GM12874 (cell line): ENCODE measurements at regions not wholly inside any gene's neighbourhood (a gene's known extent, or its start where the extent isn't known, plus 50 kb on each side); places are given as distances from the start of the nearest gene placed in this dataset.

Source experiments
- TF ChIP-seq, protein P1 (sequence below): IDR thresholded peaks from 2 replicates; pipeline ENCODE4 v1.5.1; 2011; ENCODE audit warnings: low read depth, mild to moderate bottlenecking, control low read depth, low read length, moderate library complexity; ENCODE audit not compliant: insufficient read depth

DNA sequence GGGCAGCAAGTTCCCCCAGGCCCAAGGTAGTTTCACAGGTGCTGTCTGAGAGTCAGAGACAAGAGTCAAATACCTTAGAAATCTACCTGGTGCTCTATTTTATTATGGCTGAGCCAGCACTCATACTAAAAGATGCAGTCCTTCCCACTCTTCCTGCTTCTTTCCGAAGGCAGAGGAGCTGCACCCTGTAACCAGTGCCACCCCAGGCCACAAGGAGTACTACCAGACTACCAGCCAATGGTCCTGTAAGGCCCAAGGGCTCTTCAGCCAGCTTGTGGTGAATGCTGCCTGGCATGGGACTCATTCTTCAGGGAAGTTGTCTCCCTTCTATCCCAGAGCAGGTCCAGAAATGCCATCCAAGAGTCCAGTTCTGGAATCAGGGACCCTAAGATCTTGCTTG is 203.8 kb upstream of the DUSP10 start:
- TF ChIP-seq, protein P1, sequence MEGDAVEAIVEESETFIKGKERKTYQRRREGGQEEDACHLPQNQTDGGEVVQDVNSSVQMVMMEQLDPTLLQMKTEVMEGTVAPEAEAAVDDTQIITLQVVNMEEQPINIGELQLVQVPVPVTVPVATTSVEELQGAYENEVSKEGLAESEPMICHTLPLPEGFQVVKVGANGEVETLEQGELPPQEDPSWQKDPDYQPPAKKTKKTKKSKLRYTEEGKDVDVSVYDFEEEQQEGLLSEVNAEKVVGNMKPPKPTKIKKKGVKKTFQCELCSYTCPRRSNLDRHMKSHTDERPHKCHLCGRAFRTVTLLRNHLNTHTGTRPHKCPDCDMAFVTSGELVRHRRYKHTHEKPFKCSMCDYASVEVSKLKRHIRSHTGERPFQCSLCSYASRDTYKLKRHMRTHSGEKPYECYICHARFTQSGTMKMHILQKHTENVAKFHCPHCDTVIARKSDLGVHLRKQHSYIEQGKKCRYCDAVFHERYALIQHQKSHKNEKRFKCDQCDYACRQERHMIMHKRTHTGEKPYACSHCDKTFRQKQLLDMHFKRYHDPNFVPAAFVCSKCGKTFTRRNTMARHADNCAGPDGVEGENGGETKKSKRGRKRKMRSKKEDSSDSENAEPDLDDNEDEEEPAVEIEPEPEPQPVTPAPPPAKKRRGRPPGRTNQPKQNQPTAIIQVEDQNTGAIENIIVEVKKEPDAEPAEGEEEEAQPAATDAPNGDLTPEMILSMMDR, result no peak

DNA sequence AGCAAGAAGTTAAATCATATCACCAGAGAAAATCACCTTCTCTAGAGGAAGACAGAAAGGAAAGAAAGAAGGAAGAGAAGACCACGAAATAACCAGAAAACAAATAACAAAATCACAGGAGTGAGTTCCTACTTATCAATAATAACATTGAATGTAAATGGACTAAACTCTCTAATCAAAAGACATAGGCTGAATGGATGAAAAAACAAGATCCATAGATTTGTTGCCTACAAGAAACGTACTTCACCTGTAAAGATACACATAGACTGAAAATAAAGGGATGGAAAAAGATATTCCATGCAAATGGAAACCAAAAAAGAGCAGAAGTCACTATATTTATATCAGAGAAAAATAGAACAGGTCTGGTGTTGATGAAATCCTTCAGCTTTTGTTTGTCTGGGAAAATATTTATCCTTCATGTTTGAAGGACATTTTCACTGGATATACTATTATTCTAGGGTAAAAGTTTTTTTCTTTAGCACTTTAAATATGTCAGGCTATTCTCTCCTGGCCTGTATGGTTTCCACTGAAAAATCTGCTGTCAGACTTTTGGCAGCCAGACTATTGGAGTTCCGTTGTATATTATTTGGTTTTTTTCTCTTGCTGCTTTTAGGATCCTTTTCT is 202.5 kb upstream of the DUSP10 start:
- TF ChIP-seq, protein P1, result no peak

DNA sequence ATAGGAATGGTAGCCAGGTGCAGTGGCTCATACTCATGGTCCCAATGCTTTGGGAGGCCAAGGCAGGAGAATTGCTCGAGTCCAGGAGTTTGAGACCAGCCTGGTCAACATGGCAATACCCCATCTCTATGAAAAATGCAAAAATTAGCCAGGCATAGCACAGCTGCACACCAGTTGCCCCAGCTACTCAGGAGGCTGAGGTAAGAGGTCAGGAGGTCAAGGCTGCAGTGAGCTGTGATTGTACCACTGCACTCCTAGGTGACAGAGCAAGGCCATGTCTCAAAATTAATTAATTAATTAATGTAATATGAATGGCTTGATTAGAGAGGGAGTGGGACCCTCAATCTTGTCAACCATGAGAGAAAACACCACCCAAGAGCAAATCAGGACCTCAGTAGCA is 198.7 kb upstream of the DUSP10 start:
- TF ChIP-seq, protein P1, result no peak

DNA sequence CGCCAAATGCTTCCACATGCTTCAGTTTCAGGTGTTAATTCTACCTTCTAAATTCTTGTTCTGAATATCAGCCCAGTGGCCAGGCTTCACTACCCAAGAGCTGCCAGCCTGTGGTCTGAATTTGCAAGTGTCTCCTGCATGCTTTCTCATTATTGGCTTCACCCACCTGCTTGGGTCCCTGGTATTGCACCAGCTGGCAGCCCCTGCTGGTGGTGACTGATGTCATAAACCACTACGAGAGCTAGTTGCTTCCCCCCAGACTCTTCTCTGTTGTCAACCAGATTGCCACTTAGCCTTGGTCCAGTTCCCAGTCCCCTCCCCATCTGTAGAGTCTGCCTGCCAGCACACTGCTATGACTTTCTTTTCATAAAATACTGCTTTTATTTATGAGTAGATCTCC is 197.7 kb upstream of the DUSP10 start:
- TF ChIP-seq, protein P1, result no peak

DNA sequence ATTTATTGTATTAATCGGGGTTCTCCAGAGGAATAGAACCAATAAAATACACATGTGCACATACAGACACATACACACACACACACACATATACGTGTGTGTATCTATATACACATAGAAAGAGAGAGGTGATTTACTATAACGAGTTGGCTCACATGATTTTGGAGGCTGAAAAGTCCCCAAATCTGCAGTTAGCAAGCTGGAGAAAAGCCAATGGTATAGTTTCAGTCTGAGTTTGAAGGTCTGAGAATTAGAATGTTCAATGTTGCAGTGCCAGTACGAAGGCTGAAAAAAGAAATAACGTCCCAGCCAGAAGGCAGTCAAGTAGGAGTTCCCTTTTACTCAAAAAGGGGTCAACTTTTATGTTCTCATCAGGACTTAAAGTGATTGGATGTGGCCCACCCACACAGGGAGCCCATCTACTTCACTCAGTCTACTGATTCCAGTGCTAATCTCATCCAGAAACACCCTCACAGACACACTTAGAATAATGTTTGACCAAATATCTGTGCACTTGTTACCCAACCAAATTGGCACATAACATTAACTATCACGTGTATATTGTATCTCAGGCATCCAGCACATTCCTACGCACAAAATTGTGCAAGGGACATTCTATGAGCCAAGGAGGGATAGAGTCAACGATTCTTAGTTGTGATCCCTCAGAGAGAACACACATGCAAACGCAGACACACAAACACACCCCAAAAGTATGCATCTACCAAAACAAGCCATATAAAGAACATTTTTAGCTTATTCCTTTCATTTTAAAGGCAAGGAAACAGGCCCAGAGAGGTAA is 195.5 kb upstream of the DUSP10 start:
- TF ChIP-seq, protein P1, result no peak

DNA sequence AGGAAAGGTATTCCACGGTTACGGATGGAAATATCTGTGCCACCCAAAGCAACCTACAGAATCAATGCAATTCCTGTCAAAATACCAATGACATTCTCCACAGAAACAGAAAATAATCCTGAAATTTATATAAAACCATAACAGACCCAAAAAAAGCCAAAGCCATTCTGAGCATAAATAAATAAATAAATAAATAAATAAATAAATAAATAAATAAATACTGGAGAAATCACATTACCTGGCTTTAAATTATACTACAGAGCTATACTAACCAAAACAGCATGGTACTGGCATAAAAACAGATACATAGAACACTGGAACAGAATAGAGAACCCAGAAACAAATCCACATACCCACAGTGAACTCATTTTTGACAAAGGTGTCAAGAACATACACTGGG is 191.9 kb upstream of the DUSP10 start:
- TF ChIP-seq, protein P1, result no peak

DNA sequence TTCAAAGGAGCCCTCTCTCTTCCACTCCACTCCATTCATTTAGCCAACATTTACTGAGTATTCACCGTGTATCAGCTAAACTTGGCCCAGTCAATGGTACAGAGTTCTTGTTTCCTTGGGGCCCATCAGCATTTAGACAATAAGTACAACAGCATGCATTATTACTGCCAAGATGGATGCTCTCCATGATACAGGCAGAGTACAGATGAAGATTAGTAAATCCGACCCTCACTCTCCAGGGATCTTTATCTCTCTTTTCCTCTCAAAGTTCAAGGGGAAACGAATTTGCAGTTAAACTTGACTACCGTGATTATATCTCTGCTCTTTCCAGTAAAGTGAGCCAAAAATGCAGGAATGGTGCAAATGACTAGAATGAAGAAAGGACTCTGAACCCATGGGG is 184.6 kb upstream of the DUSP10 start:
- TF ChIP-seq, protein P1, result no peak
